Vagina (tissue), 2 donors: ENCODE measurements at regions not wholly inside any gene's neighbourhood (a gene's known extent, or its start where the extent isn't known, plus 50 kb on each side); places are given as distances from the start of the nearest gene placed in this dataset.

Experiments used
- CTCF ChIP-seq, 3 experiments: fragments of 450-650 bp in 2 of 3; fragments of 200-600 bp in 1 of 3; sonication (generic) in 1 of 3; IDR thresholded peaks; one replicate each; pipeline ENCODE4 v1.5.1; 2017 to 2019; ENCODE audit warnings: antibody characterized with exemption in 3 of 3, mild to moderate bottlenecking in 2 of 3, moderate library complexity in 2 of 3
- POLR2A ChIP-seq, 2 donors: fragments of 450-650 bp; IDR thresholded peaks; one replicate each; pipeline ENCODE4 v1.6.1; 2017; ENCODE audit warnings: antibody characterized with exemption in 2 of 2, mild to moderate bottlenecking in 2 of 2, moderate library complexity in 2 of 2

DNA sequence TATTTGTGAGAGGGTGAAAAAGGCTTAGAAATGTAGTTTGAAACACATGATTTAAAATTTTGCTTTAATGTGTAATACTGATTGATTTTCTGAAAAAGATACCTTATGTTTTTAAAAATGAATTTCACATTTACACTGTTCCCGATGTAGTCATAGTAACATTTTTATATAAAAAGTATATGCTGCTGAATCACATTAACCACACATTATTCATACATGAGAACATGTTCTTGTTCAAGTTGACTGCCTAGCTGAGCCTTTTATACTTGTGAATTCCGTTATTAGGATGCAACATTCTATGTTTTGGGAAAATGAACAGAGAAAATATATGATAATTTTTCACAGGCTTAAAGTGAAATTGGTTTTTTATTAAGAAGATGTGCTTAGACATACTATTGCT, 461.1 kb upstream of the NUDT12 start:
- TF ChIP-seq CTCF (IDR thresholded peaks at IDR 0.05) (no peak), POLR2A (IDR thresholded peaks at IDR 0.05) (no peak)
